HG03439 (cell line): ENCODE measurements at regions not wholly inside any gene's neighbourhood (a gene's known extent, or its start where the extent isn't known, plus 50 kb on each side); places are given as distances from the start of the nearest gene placed in this dataset.
"Not testable (repeated sequence)": the region's sequence is repeated elsewhere in the genome, so short reads cannot be mapped to it uniquely, and the experiment has no call there.

ENCODE experiments used
- ATAC-seq: cut with Tn5 transposase; IDR thresholded peaks from one replicate; pipeline ENCODE4 v1.9.1; 2021; ENCODE audit warnings: mild to moderate bottlenecking, moderate library complexity; ENCODE audit not compliant: unreplicated experiment

DNA sequence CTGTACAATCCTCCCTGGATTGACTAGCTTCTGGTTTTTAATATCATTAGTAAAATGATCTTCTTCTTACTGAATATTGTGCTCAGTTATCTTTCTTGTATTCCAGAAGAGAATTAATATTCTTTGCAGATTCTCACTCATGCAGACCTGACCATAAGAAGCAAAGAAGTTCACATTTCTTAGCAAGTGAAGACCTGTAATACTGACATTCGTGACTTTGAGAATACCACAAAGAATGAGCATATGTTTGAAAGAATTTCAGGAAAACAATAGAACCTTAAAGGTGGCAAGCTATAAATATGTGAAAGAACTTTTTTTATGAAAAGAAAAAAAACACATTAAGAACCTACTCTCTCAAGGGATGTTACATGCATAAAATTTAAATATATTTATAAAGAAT lies 371.6 kb downstream of the JRKL start:
- no peak for ATAC-seq

DNA sequence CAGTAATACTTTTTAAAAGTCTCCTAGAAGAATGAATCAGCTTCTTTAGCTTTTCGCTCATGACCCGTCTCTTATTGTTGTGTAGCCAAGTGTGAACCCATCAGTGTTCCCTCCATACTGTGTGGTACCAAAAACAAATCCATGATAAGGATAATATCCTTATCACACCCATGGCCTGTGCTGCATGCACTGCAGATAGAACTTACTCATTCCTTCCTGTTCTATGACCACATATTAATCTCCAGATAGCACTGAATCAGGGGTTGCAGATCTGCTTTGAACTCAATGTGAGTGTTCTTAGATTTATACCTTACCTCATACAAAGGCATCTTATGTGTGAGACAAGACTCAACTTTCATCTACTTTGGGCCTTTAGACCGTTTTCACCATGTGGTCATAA lies 373.4 kb downstream of the JRKL start:
- no peak for ATAC-seq

DNA sequence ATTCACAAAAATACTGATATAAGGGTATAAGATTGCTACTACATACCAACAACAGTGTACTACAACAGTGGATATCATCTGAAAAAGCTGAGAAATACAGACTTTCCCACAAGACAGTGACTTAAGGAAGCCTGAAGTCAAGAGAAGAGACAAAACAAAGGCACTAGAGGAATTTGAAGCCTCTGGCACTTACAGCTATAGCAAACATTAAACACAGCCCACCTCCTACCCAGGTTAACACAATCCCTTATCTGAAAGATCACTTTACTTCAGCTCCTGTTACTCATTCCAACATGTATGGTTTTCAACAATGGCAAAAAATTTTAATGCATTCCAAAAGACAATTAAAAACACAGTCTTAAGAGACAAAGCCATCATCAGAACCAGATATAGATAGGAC lies 388.5 kb downstream of the JRKL start:
- ATAC-seq = no peak

DNA sequence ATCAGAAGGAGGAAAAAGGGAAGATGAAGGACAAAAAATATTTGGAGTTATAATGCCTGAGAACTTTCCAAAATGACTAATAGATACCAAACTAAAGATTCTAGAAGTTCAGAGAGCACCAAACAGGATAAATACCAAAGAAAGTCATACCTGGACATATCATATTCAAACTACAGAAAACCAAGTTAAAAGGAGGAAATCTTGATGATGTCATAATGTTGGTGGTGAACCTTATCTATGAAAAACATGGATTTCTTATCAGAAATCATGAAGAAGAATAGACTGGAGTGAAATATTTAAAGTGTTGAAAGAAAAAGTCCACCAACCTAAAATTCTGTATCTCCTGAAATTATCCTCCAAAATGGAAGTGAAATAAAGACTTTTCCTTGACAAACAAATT lies 389.2 kb downstream of the JRKL start:
- ATAC-seq = no peak

- ATAC-seq = no peak
These were observed 391.3 kb downstream of the JRKL start for GRCh38 chr11:96781082-96781481.

DNA sequence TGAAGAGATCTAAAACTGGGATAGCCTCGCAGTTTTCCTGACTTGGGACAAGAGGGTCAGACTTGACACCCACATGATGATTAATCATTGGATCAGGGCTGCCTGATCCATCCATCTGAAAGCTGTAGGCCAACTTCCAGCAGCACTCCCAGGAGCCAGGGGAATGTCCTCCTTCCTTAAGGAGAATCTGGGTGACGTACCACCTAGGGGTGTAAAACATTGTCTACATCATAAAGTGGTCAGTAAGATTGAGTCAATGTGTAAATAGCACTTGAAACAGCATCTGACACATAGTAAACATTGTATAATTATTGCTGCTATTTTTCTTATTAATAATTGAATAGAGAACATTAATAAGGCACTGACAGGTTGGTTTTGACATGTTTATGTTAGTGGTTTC lies 392.8 kb downstream of the JRKL start:
- no peak for ATAC-seq

DNA sequence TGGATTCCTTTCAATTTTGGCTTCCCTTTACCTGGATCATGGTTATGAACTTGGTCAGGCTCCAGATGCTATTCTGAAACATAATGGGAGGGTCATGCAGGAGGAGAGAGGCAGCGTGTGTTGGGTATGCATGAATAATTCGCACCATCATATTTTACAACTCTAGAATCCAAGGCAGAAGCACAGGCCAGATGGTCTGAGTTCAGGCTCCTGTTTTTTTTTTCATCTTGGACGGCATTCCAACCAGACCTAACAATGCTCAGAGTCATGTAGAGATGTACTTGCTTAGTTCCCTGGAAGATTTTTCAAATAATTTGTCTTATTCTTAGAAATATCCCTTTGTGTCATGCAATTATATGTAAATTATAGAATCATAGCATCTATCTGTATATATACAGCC lies 393.5 kb downstream of the JRKL start:
- no peak for ATAC-seq

DNA sequence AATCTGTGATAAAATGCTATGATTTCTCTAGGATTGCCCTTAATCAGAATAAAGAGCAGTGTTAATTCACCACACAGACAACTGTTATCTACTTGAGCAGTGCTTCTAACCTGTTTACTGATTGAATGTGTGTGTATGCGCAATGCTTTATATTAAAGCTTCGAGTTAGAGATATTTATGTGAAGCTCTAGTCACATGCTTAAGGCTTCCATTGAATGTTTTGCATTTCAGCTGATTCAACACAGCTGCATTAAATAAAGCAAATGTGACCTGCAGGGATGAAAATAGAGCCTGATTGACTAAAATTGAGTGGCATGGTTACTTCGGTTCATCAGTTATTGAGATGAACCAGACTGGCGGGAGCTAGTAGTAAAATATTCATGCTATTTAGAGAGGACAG lies 395.3 kb downstream of the JRKL start:
- no peak for ATAC-seq

DNA sequence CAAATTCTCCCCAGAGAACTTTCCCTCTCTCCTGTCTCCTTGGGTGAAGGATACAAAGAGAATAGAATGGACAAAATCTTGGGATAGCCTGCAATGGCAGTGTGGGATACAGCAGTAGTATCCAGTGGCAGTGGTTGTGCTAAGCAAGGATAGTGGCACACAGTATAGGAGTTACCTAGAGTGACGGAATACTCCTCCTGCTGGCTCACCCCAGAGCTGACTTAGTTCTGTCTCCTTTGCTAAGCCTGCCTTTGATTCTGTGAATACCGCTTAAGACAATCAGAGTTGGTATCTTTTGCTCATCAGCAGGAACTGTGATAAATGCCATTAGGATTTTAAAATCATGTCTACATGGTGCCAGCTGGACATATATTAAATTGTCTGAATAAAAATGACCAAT lies 404.3 kb downstream of the JRKL start:
- ATAC-seq = no peak

- ATAC-seq = no peak
These were observed 408.6 kb downstream of the JRKL start for GRCh38 chr11:96798445-96798844.

DNA sequence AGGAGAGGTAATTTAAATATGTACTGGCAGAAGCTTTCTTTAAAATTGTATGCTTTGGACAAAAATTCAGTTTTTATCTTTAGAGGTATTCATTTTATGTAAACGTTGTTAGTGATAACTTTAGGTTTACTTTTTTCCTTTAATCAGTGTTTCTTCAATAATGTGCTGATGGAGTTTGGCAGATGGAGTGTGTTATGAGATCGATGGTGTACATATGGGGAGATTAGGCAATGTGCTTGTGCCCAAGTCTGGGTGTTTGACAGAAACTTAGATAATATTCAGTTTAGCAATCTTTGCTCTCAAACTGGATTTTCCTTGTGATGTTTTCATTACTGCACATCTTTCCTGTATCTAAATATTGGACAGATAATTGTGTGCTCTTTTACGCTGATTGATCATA lies 425.4 kb downstream of the JRKL start:
- ATAC-seq = no peak

GRCh38 chr11:96817482-96818399 lies 427.9 kb downstream of the JRKL start:
- no peak for ATAC-seq

DNA sequence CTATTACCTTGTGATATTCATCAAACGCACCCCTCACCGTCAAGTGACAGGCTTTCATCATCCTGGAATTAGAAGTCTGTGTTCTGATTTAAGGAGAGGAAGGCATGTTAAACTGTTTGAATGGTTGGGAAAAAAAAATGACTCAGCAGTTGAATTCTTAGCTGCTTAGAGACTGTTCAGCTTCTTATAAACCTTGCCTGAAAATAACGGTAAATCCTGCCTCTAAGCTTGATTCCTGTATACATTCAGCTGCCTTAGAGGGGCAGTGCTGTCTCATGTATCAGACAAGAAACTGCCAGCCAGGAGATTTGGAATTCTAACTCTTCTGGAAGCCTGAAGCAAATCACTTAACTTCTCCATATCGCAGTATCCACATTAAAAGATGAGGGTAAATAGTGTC lies 437.4 kb downstream of the JRKL start:
- ATAC-seq = no peak

GRCh38 chr11:96841792-96842191 lies 452.0 kb downstream of the JRKL start:
- no peak for ATAC-seq

DNA sequence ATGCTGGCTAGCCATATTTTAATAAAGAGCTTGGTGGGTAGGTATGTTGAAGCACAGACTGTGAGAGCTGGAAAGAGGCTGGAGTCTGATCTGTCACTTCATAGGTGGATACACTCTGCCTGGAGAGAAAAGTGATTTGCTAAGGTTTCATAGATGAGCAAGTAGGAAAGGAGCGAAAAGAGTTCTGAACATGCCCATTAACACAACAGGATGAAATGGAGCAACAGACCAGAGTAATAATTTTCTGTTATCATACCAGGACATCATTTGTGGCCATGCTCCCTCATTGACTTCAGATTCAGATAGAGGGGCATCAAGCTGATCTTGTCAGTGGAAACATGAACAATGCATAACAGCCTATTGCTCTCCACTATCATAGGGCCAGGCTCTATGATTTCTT lies 452.9 kb downstream of the JRKL start:
- ATAC-seq = no peak

DNA sequence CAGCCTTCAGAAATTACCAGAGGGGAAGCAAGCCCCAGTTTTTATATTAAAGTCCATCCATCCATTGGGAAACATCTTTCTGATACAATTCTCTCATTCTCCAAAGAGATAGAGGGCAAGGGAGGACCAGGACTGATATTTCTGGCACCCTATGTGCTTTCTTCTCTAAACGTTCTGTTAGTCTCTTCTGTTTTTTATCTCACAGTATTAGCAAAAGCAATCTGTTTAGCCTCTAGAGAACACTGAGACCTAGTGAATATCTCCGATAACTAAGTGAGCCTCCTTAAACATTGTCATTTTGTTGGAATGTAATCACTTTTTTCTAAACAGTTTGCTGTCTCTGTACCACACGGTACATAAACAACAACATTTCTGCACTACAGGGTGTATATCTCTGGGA lies 464.6 kb downstream of the JRKL start:
- no peak for ATAC-seq

DNA sequence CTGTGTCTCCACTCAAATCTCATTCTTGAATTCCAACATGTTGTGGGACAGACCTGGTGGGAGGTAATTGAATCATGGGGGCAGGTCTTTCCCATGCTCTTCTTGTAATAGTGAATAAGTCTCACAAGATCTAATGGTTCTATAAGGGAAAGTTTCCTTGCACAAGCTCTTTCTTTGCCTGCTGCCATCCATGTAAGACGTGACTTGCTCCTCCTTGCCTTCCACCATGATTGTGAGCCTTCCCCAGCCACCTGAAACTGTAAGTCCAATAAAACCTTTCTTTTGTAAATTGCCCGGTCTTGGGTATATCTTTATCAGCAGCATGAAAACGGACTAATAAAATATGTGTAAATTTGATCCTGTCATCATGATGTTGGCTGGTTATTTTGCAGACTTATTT lies 471.9 kb downstream of the JRKL start:
- ATAC-seq = not testable (repeated sequence)

- ATAC-seq = no peak
These were observed 473.7 kb downstream of the JRKL start for GRCh38 chr11:96863520-96863919.

DNA sequence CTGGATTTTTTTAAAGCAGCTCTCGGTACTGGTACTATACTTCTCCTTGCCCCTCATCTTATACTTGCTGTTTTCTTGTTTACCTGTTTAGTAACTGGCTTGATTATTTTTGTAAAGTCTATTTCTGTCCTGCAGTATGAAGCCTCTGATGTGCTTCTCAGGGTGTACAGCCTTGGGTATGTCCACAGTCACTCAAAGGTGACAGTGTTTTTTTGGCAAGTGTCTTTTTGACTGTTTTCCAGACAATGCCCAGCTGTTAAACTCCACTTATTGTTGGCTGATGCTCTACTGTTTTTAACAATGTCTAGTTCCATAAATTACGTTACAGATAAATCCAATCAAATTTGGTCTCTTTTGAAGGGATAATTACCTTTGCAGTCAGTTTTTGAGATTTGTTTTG lies 475.2 kb downstream of the JRKL start:
- no peak for ATAC-seq

- no peak for ATAC-seq
These were observed 479.4 kb downstream of the JRKL start for GRCh38 chr11:96869207-96869606.

GRCh38 chr11:96875712-96876111 lies 485.9 kb downstream of the JRKL start:
- no peak for ATAC-seq

DNA sequence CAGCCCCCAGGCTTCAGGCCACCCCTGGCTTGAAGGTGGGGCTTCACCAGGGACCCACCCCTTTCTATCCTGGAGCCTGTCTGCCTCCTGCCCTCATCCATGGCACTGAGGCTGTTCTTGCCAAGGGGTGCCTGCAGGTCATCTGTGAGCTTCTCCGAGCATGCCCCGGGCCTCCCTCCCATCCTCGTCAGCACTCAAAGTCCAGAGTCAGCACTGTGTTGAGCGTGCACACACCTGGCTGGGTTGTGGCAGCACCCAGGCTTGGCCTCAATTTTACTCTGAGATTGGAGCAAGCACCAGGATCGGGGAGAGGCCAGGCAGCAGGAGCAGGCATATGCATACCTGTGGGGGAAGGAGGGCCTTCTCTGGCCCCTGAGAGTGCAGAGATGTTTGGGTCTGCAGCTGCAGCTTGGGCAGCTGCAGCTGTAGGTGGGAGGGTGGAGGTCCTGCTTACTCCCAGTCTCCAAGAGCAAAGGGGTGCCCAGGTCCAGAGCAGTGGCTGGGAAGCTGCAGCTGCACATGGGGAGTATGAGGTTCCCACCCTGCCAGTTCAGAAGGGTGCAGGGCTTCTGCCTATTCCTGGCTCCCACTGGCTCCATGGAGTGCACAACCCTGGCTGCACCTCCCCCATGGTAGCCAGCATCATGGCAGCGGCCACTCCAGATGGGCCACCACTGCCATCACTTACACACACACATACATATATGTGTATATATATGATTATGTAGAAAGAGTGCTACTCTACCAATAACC lies 488.7 kb downstream of the JRKL start:
- ATAC-seq = no peak
